Lower leg skin (tissue), 3 donors: ENCODE measurements at regions not wholly inside any gene's neighbourhood (a gene's known extent, or its start where the extent isn't known, plus 50 kb on each side); places are given as distances from the start of the nearest gene placed in this dataset.

Source experiments
- CTCF ChIP-seq, 3 donors: fragments of 450-650 bp; IDR thresholded peaks; one replicate each; pipeline ENCODE4 v1.5.1; 2016; ENCODE audit warnings: antibody characterized with exemption in 3 of 3, mild to moderate bottlenecking in 3 of 3, moderate library complexity in 2 of 3
- POLR2A ChIP-seq, 2 donors: fragments of 450-650 bp; IDR thresholded peaks; one replicate each; pipeline ENCODE4 v1.6.1; 2016 to 2017; ENCODE audit warnings: antibody characterized with exemption in 2 of 2, mild to moderate bottlenecking in 1 of 2, moderate library complexity in 1 of 2

GRCh38 chr6:141491684-141492083 lies 641.0 kb upstream of the GJE1 start:
- no peak for TF ChIP-seq CTCF (IDR thresholded peaks at IDR 0.05)
- no peak for TF ChIP-seq POLR2A (IDR thresholded peaks at IDR 0.05)
